ENCODE measurements at regions not wholly inside any gene's neighbourhood (a gene's known extent, or its start where the extent isn't known, plus 50 kb on each side); places are given as distances from the start of the nearest gene placed in this dataset.

DNA sequence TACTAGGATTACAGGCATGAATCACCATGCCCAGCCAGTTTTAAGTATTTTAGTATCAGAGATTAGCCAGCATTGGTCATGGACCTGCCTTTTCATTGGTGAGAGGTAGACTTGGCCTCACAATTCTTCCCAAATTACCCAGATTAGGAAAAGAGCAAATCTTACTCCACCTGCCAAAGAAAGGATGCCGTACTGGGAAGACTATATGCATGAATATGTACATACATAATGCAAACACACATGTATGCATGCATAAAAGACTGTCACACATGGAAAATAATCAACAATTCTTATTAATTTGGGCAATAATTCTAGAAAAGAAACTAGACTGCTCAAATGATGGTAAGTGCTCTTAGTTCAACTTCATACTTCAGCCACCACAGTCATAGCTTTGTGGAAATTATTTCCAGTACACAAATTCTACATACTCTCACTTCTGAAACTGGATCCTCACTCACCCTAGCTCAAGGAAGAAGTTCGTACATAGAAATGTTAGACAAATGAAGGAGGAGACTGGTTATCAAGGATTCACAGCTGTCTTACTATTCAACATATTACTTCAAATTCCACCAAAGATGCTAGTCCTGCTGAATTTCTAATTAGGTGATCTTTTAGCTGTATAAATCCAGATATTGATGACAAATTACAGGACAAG, 73.7 kb downstream of the MINAR2 start:
- DNase-seq, result no peak

DNA sequence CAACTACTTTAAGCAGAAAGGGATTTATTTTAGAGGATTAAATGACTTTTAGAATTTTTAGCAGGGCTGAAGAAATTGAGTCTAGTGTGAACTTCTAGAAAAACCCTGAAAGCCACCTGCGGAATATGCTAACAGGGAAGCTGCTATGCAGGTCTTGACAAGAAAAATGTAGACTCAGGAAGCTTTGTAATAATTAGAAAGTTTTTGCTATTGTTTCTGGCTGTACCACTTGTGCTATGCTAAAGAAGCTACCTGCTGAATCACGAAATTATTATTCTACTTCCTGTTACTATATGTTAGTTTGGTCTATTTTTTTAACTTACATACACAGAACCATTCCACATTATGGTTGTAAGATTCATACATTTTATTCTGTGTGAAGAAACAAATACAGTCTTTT, 74.0 kb upstream of the CHSY3 start:
- DNase-seq, result no peak

DNA sequence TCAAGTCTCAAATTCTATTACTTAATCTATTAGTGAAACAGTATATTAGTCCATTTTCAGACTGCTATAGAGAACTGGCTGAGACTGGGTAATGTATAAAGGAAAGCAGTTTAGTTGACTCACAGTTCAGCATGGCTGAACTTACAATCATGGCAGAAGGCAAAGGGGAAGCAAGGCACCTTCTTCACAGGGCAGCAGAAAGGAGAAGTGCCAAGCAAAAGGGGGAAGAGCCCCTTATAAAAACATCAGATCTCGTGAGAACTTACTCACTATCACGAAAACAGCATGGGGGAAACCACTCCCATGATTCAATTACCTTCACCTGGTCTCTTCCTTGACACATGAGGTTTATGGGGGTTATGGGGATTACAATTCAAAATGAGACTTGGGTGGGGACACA, 67.9 kb upstream of the CHSY3 start:
- no peak for DNase-seq

DNA sequence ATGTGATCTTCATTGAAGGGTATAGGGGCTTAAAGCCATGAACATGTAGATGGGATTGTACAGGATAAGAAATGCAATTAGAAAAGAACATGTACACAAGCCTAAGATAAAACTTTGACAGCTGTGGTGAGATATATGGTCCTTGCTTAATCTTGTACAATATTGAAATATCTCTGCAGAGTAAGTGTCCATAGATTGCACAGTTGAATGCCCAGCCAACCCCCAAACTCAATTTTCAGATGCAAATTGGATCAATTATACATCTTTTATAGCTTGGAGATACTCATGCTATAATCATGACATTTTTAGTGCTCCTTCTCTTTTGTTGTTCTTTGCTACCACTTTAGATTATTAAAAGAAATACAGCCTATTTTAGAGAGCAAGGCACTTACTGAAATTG, 59.5 kb upstream of the CHSY3 start:
- no peak for DNase-seq

DNA sequence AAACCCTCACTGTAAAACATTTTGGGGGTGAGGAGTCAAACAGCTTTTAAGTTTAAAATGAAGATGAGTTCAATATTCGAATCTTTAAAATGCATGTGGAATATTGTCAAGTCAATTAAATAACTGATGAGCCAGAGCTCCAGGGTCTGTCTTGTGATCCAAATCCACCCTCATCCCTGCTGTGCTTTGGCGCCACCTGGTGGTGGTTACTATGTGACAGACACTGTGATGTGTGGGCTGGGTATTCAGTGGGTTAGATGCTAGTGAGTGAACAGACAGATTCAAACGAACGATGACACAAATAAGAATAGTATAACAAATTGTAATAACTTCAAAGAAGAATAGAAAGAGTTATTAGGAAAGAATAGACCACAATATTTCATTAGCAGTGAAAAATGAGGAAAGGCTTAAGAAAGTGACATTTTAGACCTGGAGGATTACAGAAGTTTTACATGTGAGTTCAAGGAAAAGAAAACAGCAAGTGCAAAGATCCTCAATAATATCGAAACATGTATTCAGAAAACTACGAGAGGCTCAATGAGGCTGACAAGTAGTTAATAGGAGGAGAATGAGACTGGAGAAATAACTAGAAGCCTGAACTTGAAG, 51.4 kb upstream of the CHSY3 start:
- DNase-seq, result peak; percentile 36

GRCh38 chr5:129853588-129853987, 50.7 kb upstream of the CHSY3 start:
- DNase-seq, result no peak

Data from NCI-H1105 (cell line).